K562 (cell line): ENCODE measurements at regions not wholly inside any gene's neighbourhood (a gene's known extent, or its start where the extent isn't known, plus 50 kb on each side); places are given as distances from the start of the nearest gene placed in this dataset.

Experiments used
- ATAC-seq: fragments of 200-7000 bp; cut with Tn5 transposase; 3 replicates; pipeline ENCODE4 v1.9.1; 2020; ENCODE audit warnings: moderate library complexity
- BruUV-seq: library from RNA; stranded (reverse); fragments of 400-500 nt; replicated peaks from 2 replicates; lab custom pipeline; 2021; lab: Mats Ljungman, UMichigan
- CTCF ChIA-PET: fragments of 300-600 bp; formaldehyde crosslinking; extraction: SDS; loops from one replicate; lab custom pipeline; 2021; ENCODE audit warnings: low intra/inter-chr PET ratio; lab: Yijun Ruan, JAX
- POLR2A ChIA-PET: fragments of 300-600, 350-650 bp; sonication (Branson Sonifier 250); formaldehyde crosslinking; extraction: SDS; loops from one replicate; lab custom pipeline; 2021; ENCODE audit warnings: antibody characterized with exemption, inconsistent platforms; lab: Yijun Ruan, JAX
- DNase-seq, 4 experiments: peaks; one replicate each; pipeline versions ENCODE4 v3.0.0 to v3.0.0-alpha.2; 2011 to 2018; ENCODE audit warnings: low spot score in 3 of 4, mixed read lengths in 3 of 4; ENCODE audit errors: extremely low read depth in 1 of 4
- FAIRE-seq: peaks from 2 replicates; lab custom pipeline; 2011; peaks lifted over from hg19 to GRCh38; lab: Jason Lieb, UNC
- H2AFZ ChIP-seq: 2 replicates; pipeline ENCODE4 v1.6.0; 2011; ENCODE audit warnings: low read depth, low read length, control low read depth, inconsistent platforms
- H3K27ac ChIP-seq: fragments of 200-600 bp; 3 replicates; pipeline ENCODE4 v1.8.0; 2011; ENCODE audit warnings: low read depth, mild to moderate bottlenecking, control low read depth, inconsistent platforms, low read length, moderate library complexity, mixed read lengths; ENCODE audit errors: extremely low read depth
- H3K27me3 ChIP-seq, 2 experiments: fragments of 300-600 bp in 1 of 2; 2 replicates in 1 of 2; 3 replicates in 1 of 2; pipeline versions ENCODE4 v1.6.0 to v1.8.0; 2011; ENCODE audit warnings: inconsistent platforms in 2 of 2, low read length in 2 of 2, mild to moderate bottlenecking in 1 of 2, mixed read lengths in 1 of 2, moderate library complexity in 1 of 2; ENCODE audit not compliant: control insufficient read depth in 2 of 2, insufficient read depth in 2 of 2
- H3K36me3 ChIP-seq: fragments of 300-600 bp; 3 replicates; pipeline ENCODE4 v1.8.0; 2011; ENCODE audit warnings: mild to moderate bottlenecking, low read length, inconsistent platforms; ENCODE audit not compliant: control insufficient read depth, insufficient read depth
- H3K4me1 ChIP-seq, 2 experiments: fragments of 200-600 bp in 1 of 2; replicated peaks in 1 of 2; 2 replicates in 1 of 2; 3 replicates in 1 of 2; pipeline versions ENCODE4 v1.5.1 to v1.8.0; 2011; ENCODE audit warnings: inconsistent platforms in 2 of 2, low read length in 2 of 2, mild to moderate bottlenecking in 1 of 2, mixed read lengths in 1 of 2, moderate library complexity in 1 of 2; ENCODE audit not compliant: control insufficient read depth in 2 of 2, insufficient read depth in 2 of 2
- H3K4me2 ChIP-seq: 2 replicates; pipeline ENCODE4 v1.6.1; 2011; ENCODE audit warnings: low read length, control low read depth, inconsistent platforms, mixed read lengths; ENCODE audit not compliant: insufficient read depth
- H3K4me3 ChIP-seq: fragments of 200-600 bp; sonication (generic), shearing (Covaris generic); 2 replicates; pipeline ENCODE4 v1.5.1; 2016; ENCODE audit warnings: control low read depth, inconsistent platforms
- H3K79me2 ChIP-seq: fragments of 200-600 bp; 3 replicates; pipeline ENCODE4 v1.8.0; 2011; ENCODE audit warnings: low read length, inconsistent platforms; ENCODE audit not compliant: control insufficient read depth, insufficient read depth
- H3K9ac ChIP-seq, 2 experiments: 2 replicates each; pipeline versions ENCODE4 v1.6.0 to v1.6.1; 2011; ENCODE audit warnings: low read depth in 2 of 2, low read length in 2 of 2, control low read depth in 1 of 2, inconsistent platforms in 1 of 2, mild to moderate bottlenecking in 1 of 2, mixed read lengths in 1 of 2; ENCODE audit not compliant: insufficient read depth in 1 of 2
- H3K9me1 ChIP-seq: one replicate; pipeline ENCODE4 v1.6.0; 2011; ENCODE audit warnings: inconsistent platforms, mild to moderate bottlenecking, low read length, moderate library complexity; ENCODE audit not compliant: control insufficient read depth, insufficient read depth
- H3K9me3 ChIP-seq: replicated peaks from 2 replicates; pipeline ENCODE4 v1.5.1; 2011; ENCODE audit warnings: low read depth, low read length, inconsistent platforms; ENCODE audit not compliant: control insufficient read depth, insufficient read depth
- H4K20me1 ChIP-seq: replicated peaks from 2 replicates; pipeline ENCODE4 v1.6.1; 2011; ENCODE audit warnings: low read length, inconsistent platforms, mixed read lengths; ENCODE audit not compliant: control insufficient read depth, insufficient read depth
- PHF21A ChIP-seq: fragments of 450-650 bp; IDR thresholded peaks from 2 replicates; pipeline ENCODE4 v1.6.1; 2017; ENCODE audit warnings: low read depth, borderline replicate concordance
- YY1 ChIP-seq, 3 experiments: IDR thresholded peaks; 2 replicates each; pipeline ENCODE4 v1.6.1; 2011; ENCODE audit warnings: low read length in 2 of 3, mild to moderate bottlenecking in 2 of 3, moderate library complexity in 2 of 3, borderline replicate concordance in 1 of 3, control low read depth in 1 of 3, low read depth in 1 of 3; ENCODE audit not compliant: insufficient read depth in 3 of 3, insufficient replicate concordance in 2 of 3, control insufficient read depth in 1 of 3, insufficient read length in 1 of 3; ENCODE audit errors: extremely low read depth in 1 of 3
- ZKSCAN8 ChIP-seq: fragments of 200-800 bp; sonication (Bioruptor generic); IDR thresholded peaks from 2 replicates; pipeline ENCODE4 v1.6.1; 2016; ENCODE audit warnings: missing genetic modification characterization, missing compliant biosample characterization
- ZNF316 ChIP-seq: fragments of 450-650 bp; IDR thresholded peaks from 2 replicates; pipeline ENCODE4 v1.6.1; 2016
- ZNF436 ChIP-seq: fragments of 250-450, 450-650 bp; sonication (Bioruptor Pico); formaldehyde crosslinking; IDR thresholded peaks from 2 replicates; pipeline ENCODE4 v1.7.0; 2020; ENCODE audit warnings: mild to moderate bottlenecking
- WGBS: fragments of 100-300 bp; shearing (Covaris generic); methylation state at CpG from one replicate; pipeline ENCODE4 v1.1.6; 2016; ENCODE audit warnings: low coverage, mixed read lengths; ENCODE audit not compliant: insufficient coverage; ENCODE audit errors: missing lambda C conversion rate; 5-methylcytosine and 5-hydroxymethylcytosine counted together
- in situ Hi-C: fragments of 300-500 bp; cut with MboI; formaldehyde crosslinking; loops from 4 replicates; pipeline ENCODE4 v1.15.0; 2018; ENCODE audit warnings: inconsistent platforms, mixed read lengths
- intact Hi-C: fragments of 100-400 bp; cut with micrococcal nuclease; formaldehyde crosslinking; loops from 2 replicates; pipeline ENCODE4 v1.14.2; 2022

- no peak for FAIRE-seq
- H3K36me3 ChIP-seq, result no peaks in the 10 kb centered on the region
- intact Hi-C loops (no loop called here), in situ Hi-C loops (no loop called here)
- no peaks in the 10 kb centered on the region for H3K79me2 ChIP-seq
- no peaks in the 10 kb centered on the region for H3K27me3 ChIP-seq
- H3K4me3 ChIP-seq, result no peak overlapping the region
- TF ChIP-seq PHF21A, result no peak
- TF ChIP-seq ZNF316, result 0 out of 2 replicates have a peak, but pooled peaks have one; percentile 3
- WGBS, result 4% methylated on average over 6 of the region's 6 CpGs
- no peak overlapping the region for H3K4me2 ChIP-seq
- ChIA-PET POLR2A (no interaction called here), CTCF (no interaction called here)
- H3K27ac ChIP-seq, result no peak overlapping the region
- H2AFZ ChIP-seq, result no peak overlapping the region
- no peaks in the 10 kb centered on the region for H4K20me1 ChIP-seq
- no TSS peak for BruUV-seq
- no peak for DNase-seq
- no peak overlapping the region for H3K9ac ChIP-seq
- no peaks in the 10 kb centered on the region for H3K9me3 ChIP-seq
- no peaks in the 10 kb centered on the region for H3K9me1 ChIP-seq
- ATAC-seq, result no peak
- H3K4me1 ChIP-seq, result no peaks in the 10 kb centered on the region
Observed at GRCh38 chr13:65866138-65866537, 1364.0 kb downstream of the PCDH9 start.

- 5% methylated on average over 2 of the region's 2 CpGs for WGBS
- H3K79me2 ChIP-seq, result no peaks in the 10 kb centered on the region
- H4K20me1 ChIP-seq, result no peaks in the 10 kb centered on the region
- H3K9ac ChIP-seq, result no peak overlapping the region
- H3K27me3 ChIP-seq, result no peaks in the 10 kb centered on the region
- H2AFZ ChIP-seq, result no peak overlapping the region
- DNase-seq, result no peak
- H3K36me3 ChIP-seq, result no peaks in the 10 kb centered on the region
- ATAC-seq, result no peak
- TF ChIP-seq ZKSCAN8 (CRISPR knock-in tag) (no peak), YY1 (IDR thresholded peaks at IDR 0.05; ENCODE audit: borderline replicate concordance in 1 of 3, control insufficient read depth in 1 of 3, extremely low read depth in 1 of 3, insufficient read depth in 3 of 3, insufficient read length in 1 of 3, insufficient replicate concordance in 2 of 3, low read depth in 1 of 3, low read length in 2 of 3) (no peak), ZNF436 (CRISPR knock-in tag) (no peak)
- TF ChIP-seq, all 486 proteins: peak for 0
- Histone ChIP-seq H3K4me2 (no peak overlapping the region), H3K4me1 (no peaks in the 10 kb centered on the region), H3K27ac (no peak overlapping the region), H3K9me3 (no peaks in the 10 kb centered on the region), H3K4me3 (no peak overlapping the region), H3K9me1 (no peaks in the 10 kb centered on the region)
- intact Hi-C loops, result no loop called here
- ChIA-PET CTCF (no interaction called here), POLR2A (no interaction called here)
- no TSS peak for BruUV-seq
- no peak for FAIRE-seq
- in situ Hi-C loops, result no loop called here
Observed at GRCh38 chr13:65865206-65865605, 1364.9 kb downstream of the PCDH9 start.
